ENCODE measurements at regions not wholly inside any gene's neighbourhood (a gene's known extent, or its start where the extent isn't known, plus 50 kb on each side); places are given as distances from the start of the nearest gene placed in this dataset.

GRCh38 chr1:87200875-87201638 lies 127.6 kb upstream of the LMO4 start:
- Histone ChIP-seq H3K27ac (no peak overlapping the region), H3F3A (ENCODE audit: low read depth) (no peaks in the 10 kb centered on the region), H3K27me3 (no peaks in the 10 kb centered on the region), H3K79me2 (ENCODE audit: low read depth) (no peaks in the 10 kb centered on the region), H3K4me3 (no peak overlapping the region), H3K36me3 (no peaks in the 10 kb centered on the region), H3K4me2 (no peak overlapping the region), H4K20me1 (ENCODE audit: low read depth) (no peaks in the 10 kb centered on the region), H2AFZ (replicated peaks) (no peak overlapping the region), H3K4me1 (no peaks in the 10 kb centered on the region), H3K9ac (no peak overlapping the region), H3K9me3 (ENCODE audit: low read depth) (no peaks in the 10 kb centered on the region)
- Mint-ChIP-seq H3K4me3 (no peak overlapping the region), H3K36me3 (no peaks in the 10 kb centered on the region), H3K27me3 (ENCODE audit: insufficient read depth, low read depth) (peaks cover 2% of the 10 kb centered on the region), H3K9me3 (no peaks in the 10 kb centered on the region), H3K27ac (no peak overlapping the region), H3K4me1 (peaks cover 9% of the 10 kb centered on the region)
- DNase-seq (ENCODE audit: low spot score): peak; percentile 11
- TF ChIP-seq EZH2phosphoT487 (IDR thresholded peaks at IDR 0.05): no peak
- no peak for TF ChIP-seq CTCF (IDR thresholded peaks at IDR 0.05)
- no peak for TF ChIP-seq EZH2 (IDR thresholded peaks at IDR 0.05)

- DNase-seq (ENCODE audit: low spot score): no peak
Measured at GRCh38 chr1:87201768-87202167, 126.9 kb upstream of the LMO4 start.

GRCh38 chr1:87202451-87202850 lies 126.2 kb upstream of the LMO4 start:
- no peak overlapping the region for H3K4me3 ChIP-seq
- H3K9me3 Mint-ChIP-seq: no peaks in the 10 kb centered on the region
- H3K27me3 Mint-ChIP-seq (ENCODE audit: insufficient read depth, low read depth): peaks cover 2% of the 10 kb centered on the region
- H3K4me1 ChIP-seq: no peaks in the 10 kb centered on the region
- no peak overlapping the region for H3K4me2 ChIP-seq
- no peaks in the 10 kb centered on the region for H3K79me2 ChIP-seq (ENCODE audit: low read depth)
- H4K20me1 ChIP-seq (ENCODE audit: low read depth): no peaks in the 10 kb centered on the region
- H3K27ac ChIP-seq: no peak overlapping the region
- H2AFZ ChIP-seq (replicated peaks): no peak overlapping the region
- peaks cover 12% of the 10 kb centered on the region for H3K4me1 Mint-ChIP-seq
- H3K4me3 Mint-ChIP-seq: no peak overlapping the region
- no peaks in the 10 kb centered on the region for H3F3A ChIP-seq (ENCODE audit: low read depth)
- no peak overlapping the region for H3K27ac Mint-ChIP-seq
- H3K9ac ChIP-seq: no peak overlapping the region
- TF ChIP-seq EZH2phosphoT487 (IDR thresholded peaks at IDR 0.05) (no peak), CTCF (IDR thresholded peaks at IDR 0.05) (no peak), EZH2 (IDR thresholded peaks at IDR 0.05) (no peak)
- no peaks in the 10 kb centered on the region for H3K9me3 ChIP-seq (ENCODE audit: low read depth)
- H3K36me3 ChIP-seq: no peaks in the 10 kb centered on the region
- H3K27me3 ChIP-seq: no peaks in the 10 kb centered on the region
- DNase-seq (ENCODE audit: low spot score): no peak
- H3K36me3 Mint-ChIP-seq: no peaks in the 10 kb centered on the region

More at GRCh38 chr1:87201768-87202167, 126.9 kb upstream of the LMO4 start:
- no peak for TF ChIP-seq CTCF (IDR thresholded peaks at IDR 0.05)
- TF ChIP-seq EZH2 (IDR thresholded peaks at IDR 0.05): no peak
- no peak for TF ChIP-seq EZH2phosphoT487 (IDR thresholded peaks at IDR 0.05)
- Histone ChIP-seq H2AFZ (replicated peaks) (no peak overlapping the region), H3K27ac (no peak overlapping the region), H3K36me3 (no peaks in the 10 kb centered on the region), H3K9ac (no peak overlapping the region), H3K79me2 (ENCODE audit: low read depth) (no peaks in the 10 kb centered on the region), H4K20me1 (ENCODE audit: low read depth) (no peaks in the 10 kb centered on the region), H3K4me3 (no peak overlapping the region), H3K4me2 (no peak overlapping the region), H3K9me3 (ENCODE audit: low read depth) (no peaks in the 10 kb centered on the region), H3K4me1 (no peaks in the 10 kb centered on the region), H3F3A (ENCODE audit: low read depth) (no peaks in the 10 kb centered on the region), H3K27me3 (no peaks in the 10 kb centered on the region)
- peak overlapping the region; percentile 70 for H3K27ac Mint-ChIP-seq
- peaks cover 2% of the 10 kb centered on the region for H3K27me3 Mint-ChIP-seq (ENCODE audit: insufficient read depth, low read depth)
- H3K36me3 Mint-ChIP-seq: no peaks in the 10 kb centered on the region
- peaks cover 12% of the 10 kb centered on the region for H3K4me1 Mint-ChIP-seq
- H3K4me3 Mint-ChIP-seq: no peak overlapping the region
- H3K9me3 Mint-ChIP-seq: no peaks in the 10 kb centered on the region
